DOHH2 (cell line): ENCODE measurements at regions not wholly inside any gene's neighbourhood (a gene's known extent, or its start where the extent isn't known, plus 50 kb on each side); places are given as distances from the start of the nearest gene placed in this dataset.

Experiments used
- CTCF ChIP-seq: fragments of 200-600 bp; sonication (generic); IDR thresholded peaks from one replicate; pipeline ENCODE4 v1.5.1; 2014; ENCODE audit warnings: antibody characterized with exemption, mild to moderate bottlenecking, low read depth, low read length; ENCODE audit not compliant: poor library complexity, severe bottlenecking
- EZH2phosphoT487 ChIP-seq: fragments of 200-600 bp; sonication (generic); IDR thresholded peaks from 2 replicates; pipeline ENCODE4 v1.6.1; 2017; ENCODE audit warnings: borderline replicate concordance, mild to moderate bottlenecking, antibody characterized with exemption, low read length, moderate library complexity, mixed read lengths

GRCh38 chr3:56970461-56970879, 90.0 kb upstream of the SPATA12 start:
- TF ChIP-seq CTCF (no peak), EZH2phosphoT487 (no peak)
